ENCODE measurements at regions not wholly inside any gene's neighbourhood (a gene's known extent, or its start where the extent isn't known, plus 50 kb on each side); places are given as distances from the start of the nearest gene placed in this dataset.
A peak's percentile ranks its signal among the peaks of the same experiment; 100 is the strongest.

DNA sequence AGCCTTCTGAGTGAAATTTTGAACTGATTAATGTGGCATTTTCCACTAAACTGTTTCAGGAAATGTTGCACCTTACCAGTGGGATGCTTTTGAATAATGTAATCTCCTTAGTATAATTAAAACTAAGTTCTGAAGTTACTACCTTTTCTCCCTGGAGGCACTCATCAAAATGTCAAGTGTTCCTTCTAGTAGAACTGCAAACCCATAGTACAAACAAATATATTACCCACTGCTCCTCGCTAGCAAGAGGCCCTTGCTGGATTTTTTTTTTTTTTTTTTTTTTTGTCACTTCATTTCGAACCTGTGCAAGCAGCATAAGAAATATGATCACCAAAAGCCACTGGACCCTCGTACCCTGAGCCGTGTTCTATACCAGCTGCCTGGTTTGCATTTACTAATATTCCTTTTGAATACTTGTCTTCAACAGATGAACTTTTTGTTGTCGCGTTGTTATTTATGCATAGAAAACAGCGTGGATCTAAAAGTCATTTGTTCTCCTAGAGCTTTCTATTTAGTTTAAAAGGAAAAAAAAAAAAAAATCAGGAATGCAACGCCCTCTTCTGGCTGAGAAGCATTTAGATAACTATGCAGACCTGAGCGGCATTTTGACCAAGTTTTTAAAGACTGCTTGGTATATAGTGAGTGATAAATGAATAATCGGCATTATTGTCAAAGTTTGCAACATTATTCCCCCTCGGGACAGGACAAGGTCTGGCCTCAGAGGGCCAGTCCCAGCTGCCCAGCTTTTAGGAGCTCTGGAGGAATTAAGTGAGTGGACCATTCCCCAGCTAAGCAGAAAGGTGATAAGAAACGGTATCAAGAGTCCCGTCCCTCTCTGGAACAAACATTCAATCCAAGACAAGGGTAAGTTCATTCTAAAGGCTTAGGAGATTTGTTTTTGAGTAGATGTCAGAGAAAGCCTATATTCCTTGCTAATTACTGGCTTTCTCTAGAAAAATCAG, 162.5 kb upstream of the KIF2A start:
- no peaks in the 10 kb centered on the region for H3K27me3 ChIP-seq (ENCODE audit: control insufficient read depth, insufficient read depth, low read length)
- no peaks in the 10 kb centered on the region for H3K36me3 ChIP-seq (replicated peaks; ENCODE audit: control insufficient read depth, insufficient read depth, low read length)
- DNase-seq: no peak
- no peak overlapping the region for H3K4me3 ChIP-seq (ENCODE audit: insufficient read depth, low read depth, low read length)

DNA sequence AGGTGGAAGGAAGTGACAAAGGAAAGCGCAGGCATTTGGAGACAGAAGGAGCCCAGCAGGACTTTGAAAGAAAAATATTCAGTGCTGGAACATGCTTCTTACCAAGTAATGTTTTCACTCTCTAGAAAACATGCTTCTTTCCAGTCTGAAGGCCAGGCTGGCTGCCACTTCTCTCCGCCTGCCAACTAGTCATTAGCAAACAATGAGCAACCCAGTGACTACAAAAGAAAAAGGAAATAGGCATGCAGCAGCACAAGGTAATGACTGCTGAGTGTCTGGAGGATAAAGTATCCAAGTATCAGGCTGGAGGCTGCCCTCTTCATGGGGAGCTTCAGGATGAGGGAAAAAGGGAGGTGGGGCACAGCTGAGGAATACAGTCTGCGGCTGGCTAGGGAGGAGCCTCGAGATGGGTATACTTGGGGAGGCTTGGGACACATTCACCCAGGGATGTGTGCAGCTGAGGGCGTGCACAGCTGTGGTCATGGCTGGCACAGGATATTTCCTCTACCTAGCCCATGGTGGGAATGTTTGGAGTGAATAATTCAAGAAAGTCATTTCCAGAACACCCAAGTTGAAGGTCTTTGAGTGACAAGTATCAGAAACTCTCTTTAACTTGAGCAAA, 161.5 kb upstream of the KIF2A start:
- no peaks in the 10 kb centered on the region for H3K27me3 ChIP-seq (ENCODE audit: control insufficient read depth, insufficient read depth, low read length)
- DNase-seq: no peak
- no peaks in the 10 kb centered on the region for H3K36me3 ChIP-seq (replicated peaks; ENCODE audit: control insufficient read depth, insufficient read depth, low read length)
- H3K4me3 ChIP-seq (ENCODE audit: insufficient read depth, low read depth, low read length): no peak overlapping the region

DNA sequence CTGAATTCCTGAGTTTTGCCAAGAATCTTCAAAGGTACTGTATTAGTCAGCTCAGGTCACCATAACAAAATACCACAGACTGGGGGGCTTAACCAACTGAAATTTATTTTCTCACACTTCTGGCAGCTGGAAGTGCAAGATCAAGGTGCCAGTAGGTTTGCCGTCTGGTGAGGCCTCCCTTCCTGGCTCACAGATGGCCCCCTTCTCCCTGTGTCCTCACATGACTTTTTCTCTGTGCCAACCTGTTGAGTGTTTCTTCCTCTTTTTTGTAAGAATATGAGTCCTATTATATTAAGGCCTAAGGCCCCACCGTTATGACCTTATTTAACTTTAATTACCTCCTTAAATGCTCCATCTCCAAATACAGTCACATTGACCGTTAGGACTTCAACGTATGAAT, 156.1 kb upstream of the KIF2A start:
- Histone ChIP-seq H3K36me3 (replicated peaks; ENCODE audit: control insufficient read depth, insufficient read depth, low read length) (no peaks in the 10 kb centered on the region), H3K27me3 (ENCODE audit: control insufficient read depth, insufficient read depth, low read length) (no peaks in the 10 kb centered on the region), H3K4me3 (ENCODE audit: insufficient read depth, low read depth, low read length) (no peak overlapping the region)
- DNase-seq: no peak

DNA sequence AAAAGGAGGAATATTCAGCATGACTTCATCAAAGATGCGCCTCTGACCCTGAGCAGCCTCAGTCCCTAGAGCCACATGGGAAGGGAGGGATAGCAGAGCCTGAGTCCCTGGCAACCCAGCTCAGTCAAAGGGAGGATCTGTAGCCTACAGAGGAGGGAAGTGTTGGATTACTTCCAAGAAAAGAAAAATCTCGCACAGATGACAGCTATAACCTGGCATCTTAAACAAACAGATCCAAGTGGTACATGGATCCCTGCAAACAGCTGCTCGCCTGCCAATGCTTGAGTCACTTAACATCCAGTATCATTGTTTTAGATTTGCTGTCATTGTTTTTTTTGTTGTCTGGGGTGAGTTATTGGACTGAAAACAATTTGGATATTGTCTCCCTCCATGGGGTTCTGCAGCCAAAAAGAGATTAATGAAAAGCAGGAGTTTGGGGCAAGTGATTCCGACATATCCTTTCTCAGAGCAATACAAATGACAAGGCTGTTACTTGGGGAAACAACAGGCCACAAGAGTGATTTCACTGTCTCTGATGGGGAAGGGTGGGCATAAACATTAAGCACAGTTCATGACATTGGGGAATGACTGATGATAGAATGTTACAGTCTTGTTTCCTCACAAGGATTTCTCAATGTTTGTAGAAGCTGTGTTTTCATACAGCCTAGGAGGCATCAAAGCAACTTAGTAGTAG, 153.5 kb upstream of the KIF2A start:
- H3K36me3 ChIP-seq (replicated peaks; ENCODE audit: control insufficient read depth, insufficient read depth, low read length): no peaks in the 10 kb centered on the region
- no peak for DNase-seq
- no peaks in the 10 kb centered on the region for H3K27me3 ChIP-seq (ENCODE audit: control insufficient read depth, insufficient read depth, low read length)
- no peak overlapping the region for H3K4me3 ChIP-seq (ENCODE audit: insufficient read depth, low read depth, low read length)

DNA sequence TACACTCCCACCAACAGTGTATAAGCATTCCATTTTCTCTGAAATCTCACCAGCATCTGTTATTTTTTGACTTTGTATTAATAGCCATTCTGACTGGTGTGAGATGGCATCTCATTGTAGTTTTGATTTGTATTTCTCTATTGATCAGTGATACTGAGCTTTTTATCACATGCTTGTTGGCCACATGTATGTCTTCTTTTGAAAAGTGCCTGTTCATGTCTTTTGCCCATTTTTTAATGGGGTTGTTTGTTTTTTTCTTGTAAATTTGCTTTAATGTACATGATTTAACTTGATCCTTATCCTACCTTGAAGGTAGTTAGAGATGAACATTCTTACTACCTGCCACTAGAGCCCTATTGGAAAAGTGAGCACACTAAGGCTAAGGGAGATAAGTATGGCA, 151.2 kb upstream of the KIF2A start:
- no peak for DNase-seq
- Histone ChIP-seq H3K4me3 (ENCODE audit: insufficient read depth, low read depth, low read length) (no peak overlapping the region), H3K27me3 (ENCODE audit: control insufficient read depth, insufficient read depth, low read length) (no peaks in the 10 kb centered on the region), H3K36me3 (replicated peaks; ENCODE audit: control insufficient read depth, insufficient read depth, low read length) (no peaks in the 10 kb centered on the region)

DNA sequence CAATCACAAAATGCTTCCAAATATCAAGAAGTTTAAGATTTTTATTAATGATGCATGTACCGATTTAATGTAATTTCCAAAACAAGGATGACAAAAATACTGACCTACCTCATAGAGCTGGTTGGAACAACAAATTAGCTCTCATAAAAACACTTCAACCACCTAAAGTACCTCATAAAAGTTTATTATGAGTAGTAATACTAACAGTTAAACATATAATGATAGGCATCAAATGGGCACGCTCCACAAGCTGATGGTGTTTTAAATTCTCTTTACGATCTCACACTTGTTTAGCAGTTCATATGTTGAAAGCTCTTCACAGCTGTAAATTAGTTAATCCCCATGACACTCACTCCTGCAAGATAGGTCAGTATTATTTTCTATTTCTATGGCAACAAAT, 150.0 kb upstream of the KIF2A start:
- no peak overlapping the region for H3K4me3 ChIP-seq (ENCODE audit: insufficient read depth, low read depth, low read length)
- H3K36me3 ChIP-seq (replicated peaks; ENCODE audit: control insufficient read depth, insufficient read depth, low read length): no peaks in the 10 kb centered on the region
- DNase-seq: no peak
- H3K27me3 ChIP-seq (ENCODE audit: control insufficient read depth, insufficient read depth, low read length): no peaks in the 10 kb centered on the region

DNA sequence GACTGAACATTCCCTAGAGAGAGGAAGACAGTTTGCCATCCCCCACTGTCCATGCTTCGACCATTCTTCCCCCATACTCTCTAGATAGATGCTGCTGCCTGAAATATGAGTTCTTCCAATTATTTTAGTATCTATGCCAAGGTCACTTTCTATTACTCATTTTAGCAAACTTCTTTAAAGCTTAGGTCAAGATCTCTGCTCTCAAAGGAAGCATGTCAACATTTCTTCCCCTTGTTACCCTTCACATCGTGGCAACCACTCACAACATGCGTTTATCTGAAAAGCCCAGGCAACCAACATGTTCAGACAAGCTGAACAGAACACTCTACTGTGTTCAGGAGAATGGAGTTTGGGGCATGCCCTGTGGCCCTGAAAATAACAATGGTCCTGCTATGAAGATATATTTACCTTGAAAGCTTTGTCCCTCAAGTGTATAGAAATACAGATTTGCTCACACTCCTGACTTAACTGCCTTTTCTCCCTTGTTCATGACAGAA, 138.4 kb upstream of the KIF2A start:
- no peaks in the 10 kb centered on the region for H3K27me3 ChIP-seq (ENCODE audit: control insufficient read depth, insufficient read depth, low read length)

DNA sequence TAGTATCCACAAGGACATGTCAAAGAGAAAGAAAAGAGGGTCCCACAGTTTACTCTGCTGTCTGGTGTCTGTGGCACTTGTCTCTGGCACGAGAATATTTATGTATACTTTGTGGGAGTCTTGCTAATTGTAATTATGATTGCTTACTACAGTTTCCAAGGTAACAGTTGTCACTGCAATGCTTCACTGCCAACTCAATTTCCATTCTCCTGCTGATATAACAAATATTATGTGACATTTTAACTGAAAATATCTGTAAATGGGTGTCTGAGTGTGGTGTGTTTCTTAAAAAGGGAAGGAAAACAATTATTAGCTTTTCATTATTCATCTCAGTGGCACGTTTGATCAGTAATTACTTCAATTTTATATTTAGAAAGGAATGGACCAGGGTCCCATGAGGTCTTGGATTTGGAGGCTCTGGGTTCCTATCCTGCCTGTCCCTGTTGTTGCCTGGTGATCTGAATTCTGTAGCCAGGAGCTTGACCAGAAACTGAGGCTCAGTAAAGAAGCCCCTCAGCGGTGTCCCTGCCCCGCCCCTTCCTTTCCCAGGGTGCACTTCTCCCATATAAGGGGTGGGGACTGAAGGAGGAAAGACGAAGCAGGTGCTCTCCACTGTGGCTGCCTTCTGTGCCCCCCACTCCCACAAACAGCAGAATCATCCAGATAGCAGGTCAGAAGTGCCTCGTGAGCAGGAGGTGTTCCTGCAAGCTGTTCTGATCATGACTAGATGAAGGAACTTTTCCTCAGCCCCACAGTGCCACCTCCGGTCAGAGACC, 137.3 kb upstream of the KIF2A start:
- no peaks in the 10 kb centered on the region for H3K36me3 ChIP-seq (replicated peaks; ENCODE audit: control insufficient read depth, insufficient read depth, low read length)
- no peak overlapping the region for H3K4me3 ChIP-seq (ENCODE audit: insufficient read depth, low read depth, low read length)
- no peaks in the 10 kb centered on the region for H3K27me3 ChIP-seq (ENCODE audit: control insufficient read depth, insufficient read depth, low read length)
- DNase-seq: no peak

More for the DNA sequence above, 138.4 kb upstream of the KIF2A start:
- Histone ChIP-seq H3K4me3 (ENCODE audit: insufficient read depth, low read depth, low read length) (no peak overlapping the region), H3K36me3 (replicated peaks; ENCODE audit: control insufficient read depth, insufficient read depth, low read length) (no peaks in the 10 kb centered on the region)
- DNase-seq: no peak

DNA sequence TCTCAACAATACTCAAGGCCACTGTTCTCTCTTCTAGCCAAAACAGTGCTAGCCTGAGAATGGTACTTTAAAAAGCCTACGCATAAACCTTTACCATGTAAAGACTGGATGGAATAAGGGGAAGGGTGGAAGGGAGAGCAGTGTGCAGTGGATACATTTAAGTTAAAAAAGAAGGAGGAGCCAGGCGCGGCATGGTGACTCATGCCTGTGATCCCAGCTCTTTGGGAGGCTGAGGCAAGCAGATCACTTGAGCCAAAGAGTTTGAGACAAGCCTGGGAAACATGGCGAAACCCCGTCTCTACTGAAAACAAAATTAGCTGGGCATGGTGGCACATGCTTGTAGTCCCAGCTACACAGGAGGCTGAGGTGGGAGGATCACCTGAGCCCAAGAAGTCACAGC, 127.7 kb upstream of the KIF2A start:
- H3K27me3 ChIP-seq (ENCODE audit: control insufficient read depth, insufficient read depth, low read length): no peaks in the 10 kb centered on the region
- H3K4me3 ChIP-seq (ENCODE audit: insufficient read depth, low read depth, low read length): no peak overlapping the region
- DNase-seq: no peak

DNA sequence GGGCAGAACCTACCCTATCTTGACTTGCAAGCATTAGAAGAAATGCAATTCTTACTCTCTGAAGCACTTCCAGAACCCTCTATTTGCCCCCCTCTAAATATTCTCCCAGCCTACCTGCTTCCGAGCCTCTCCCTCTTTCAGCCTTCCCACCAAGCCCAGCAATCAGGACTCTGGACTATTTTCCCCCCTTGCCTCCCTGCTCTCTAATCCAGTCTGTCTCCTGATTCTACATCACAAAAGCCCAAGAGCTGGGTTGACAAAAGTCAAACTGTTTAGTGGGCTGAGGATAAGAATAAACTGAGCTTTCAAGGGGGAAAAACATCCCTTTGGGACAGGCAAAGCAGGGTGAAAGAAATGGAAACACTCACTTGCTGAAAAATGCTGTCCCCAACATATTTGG, 123.2 kb upstream of the KIF2A start:
- DNase-seq: peak; percentile 16
- Histone ChIP-seq H3K27me3 (ENCODE audit: control insufficient read depth, insufficient read depth, low read length) (no peaks in the 10 kb centered on the region), H3K4me3 (ENCODE audit: insufficient read depth, low read depth, low read length) (no peak overlapping the region), H3K36me3 (replicated peaks; ENCODE audit: control insufficient read depth, insufficient read depth, low read length) (no peaks in the 10 kb centered on the region)

More for the DNA sequence above, 127.7 kb upstream of the KIF2A start:
- H3K36me3 ChIP-seq (replicated peaks; ENCODE audit: control insufficient read depth, insufficient read depth, low read length): no peaks in the 10 kb centered on the region

DNA sequence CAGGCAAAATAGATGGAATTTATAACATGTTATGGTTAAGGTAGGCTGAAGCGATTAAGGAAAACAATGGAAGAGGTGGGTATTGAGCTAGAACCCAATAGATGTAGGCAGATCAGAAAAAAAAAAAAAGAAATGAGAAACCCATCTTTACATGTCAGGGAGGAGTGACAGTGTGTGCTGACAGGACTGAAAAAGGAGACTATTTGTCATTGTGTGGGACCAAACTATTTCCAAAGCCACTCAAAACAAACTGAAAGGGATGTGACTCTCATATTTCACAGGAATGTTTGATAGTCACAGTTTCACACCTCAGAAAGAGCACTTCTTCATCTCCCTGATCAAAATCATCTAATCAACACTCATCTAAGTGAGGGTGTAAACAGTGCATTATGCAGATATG, 122.3 kb upstream of the KIF2A start:
- DNase-seq: no peak
- H3K36me3 ChIP-seq (replicated peaks; ENCODE audit: control insufficient read depth, insufficient read depth, low read length): no peaks in the 10 kb centered on the region
- H3K27me3 ChIP-seq (ENCODE audit: control insufficient read depth, insufficient read depth, low read length): no peaks in the 10 kb centered on the region
- H3K4me3 ChIP-seq (ENCODE audit: insufficient read depth, low read depth, low read length): no peak overlapping the region

DNA sequence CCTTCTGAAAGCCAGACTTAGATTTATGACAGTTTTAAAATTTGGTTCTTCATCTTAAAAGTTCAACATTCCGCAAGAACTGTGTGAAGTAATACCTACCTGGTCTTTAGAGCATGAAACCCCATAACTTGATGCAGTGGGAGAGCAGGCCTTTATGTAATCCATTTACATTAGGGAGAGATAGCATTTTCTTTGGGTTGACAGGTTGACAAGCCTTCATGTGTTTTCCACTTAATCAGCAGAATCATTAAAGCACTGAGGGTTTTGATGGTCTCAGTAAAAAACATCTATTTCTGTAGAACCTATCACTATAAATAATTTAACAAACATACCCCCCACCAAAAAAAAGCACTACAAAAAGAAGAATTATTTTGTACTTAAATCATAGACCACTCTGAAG, 121.6 kb upstream of the KIF2A start:
- Histone ChIP-seq H3K4me3 (ENCODE audit: insufficient read depth, low read depth, low read length) (no peak overlapping the region), H3K27me3 (ENCODE audit: control insufficient read depth, insufficient read depth, low read length) (no peaks in the 10 kb centered on the region)

DNA sequence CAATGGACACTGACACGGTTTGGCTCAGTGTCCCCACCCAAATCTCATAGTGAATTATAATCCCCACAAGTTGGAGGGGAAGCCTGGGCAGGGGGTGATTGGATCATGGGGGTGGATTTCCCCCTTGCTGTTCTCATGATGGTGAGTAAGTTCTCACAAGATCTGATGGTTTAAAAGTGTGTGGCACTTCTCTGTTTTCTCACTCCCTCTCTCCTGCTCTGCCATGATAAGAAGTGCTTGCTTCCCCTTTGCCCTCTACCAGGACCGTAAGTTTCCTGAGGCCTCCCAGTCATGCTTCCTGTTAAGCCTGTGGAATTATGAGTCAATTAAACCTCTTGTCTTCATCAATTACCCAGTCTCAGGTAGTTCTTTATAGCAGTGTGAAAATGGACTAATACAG, 115.8 kb upstream of the KIF2A start:
- H3K36me3 ChIP-seq (replicated peaks; ENCODE audit: control insufficient read depth, insufficient read depth, low read length): no peaks in the 10 kb centered on the region
- H3K4me3 ChIP-seq (ENCODE audit: insufficient read depth, low read depth, low read length): no peak overlapping the region
- H3K27me3 ChIP-seq (ENCODE audit: control insufficient read depth, insufficient read depth, low read length): no peaks in the 10 kb centered on the region
- DNase-seq: no peak

More for the DNA sequence above, 121.6 kb upstream of the KIF2A start:
- no peak for DNase-seq
- H3K36me3 ChIP-seq (replicated peaks; ENCODE audit: control insufficient read depth, insufficient read depth, low read length): no peaks in the 10 kb centered on the region

DNA sequence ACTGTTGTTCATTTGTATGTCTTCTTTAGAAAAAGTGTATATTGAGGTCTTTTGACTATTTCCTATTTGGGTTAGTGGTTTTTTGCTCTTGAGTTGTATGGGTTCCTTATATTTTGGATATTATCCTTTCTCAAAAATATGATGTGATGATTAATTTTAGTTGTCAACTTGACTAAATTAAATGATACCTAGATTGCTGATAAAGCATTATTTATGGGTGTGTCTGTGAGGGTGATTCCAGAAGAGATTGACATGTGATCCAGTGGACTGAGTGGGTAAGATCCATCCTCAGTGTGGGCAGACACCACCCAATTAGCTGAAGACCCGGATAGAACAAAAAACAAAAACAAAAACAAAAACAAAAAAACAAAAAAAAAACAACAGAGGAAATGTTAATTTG, 115.1 kb upstream of the KIF2A start:
- no peak overlapping the region for H3K4me3 ChIP-seq (ENCODE audit: insufficient read depth, low read depth, low read length)
- H3K27me3 ChIP-seq (ENCODE audit: control insufficient read depth, insufficient read depth, low read length): no peaks in the 10 kb centered on the region
- H3K36me3 ChIP-seq (replicated peaks; ENCODE audit: control insufficient read depth, insufficient read depth, low read length): no peaks in the 10 kb centered on the region
- DNase-seq: no peak
